ENCODE measurements at regions not wholly inside any gene's neighbourhood (a gene's known extent, or its start where the extent isn't known, plus 50 kb on each side); places are given as distances from the start of the nearest gene placed in this dataset.

- TF ChIP-seq TARDBP (IDR thresholded peaks at IDR 0.05) (no peak), FOXM1 (IDR thresholded peaks at IDR 0.05; ENCODE audit: borderline replicate concordance) (no peak), CTBP1 (IDR thresholded peaks at IDR 0.05; ENCODE audit: borderline replicate concordance) (no peak), ELF4 (IDR thresholded peaks at IDR 0.05) (no peak), FOXA1 (IDR thresholded peaks at IDR 0.05) (no peak), SP1 (IDR thresholded peaks at IDR 0.05) (no peak), BHLHE40 (IDR thresholded peaks at IDR 0.05; ENCODE audit: borderline replicate concordance) (no peak), NFRKB (IDR thresholded peaks at IDR 0.05) (no peak), ZNF384 (IDR thresholded peaks at IDR 0.05) (no peak), FOXK2 (IDR thresholded peaks at IDR 0.05) (no peak)
These were observed 765.2 kb downstream of the NOVA1 start for GRCh38 chr14:25832585-25832984.

Measured in HEK293T (cell line).